ENCODE measurements at regions not wholly inside any gene's neighbourhood (a gene's known extent, or its start where the extent isn't known, plus 50 kb on each side); places are given as distances from the start of the nearest gene placed in this dataset.

DNA sequence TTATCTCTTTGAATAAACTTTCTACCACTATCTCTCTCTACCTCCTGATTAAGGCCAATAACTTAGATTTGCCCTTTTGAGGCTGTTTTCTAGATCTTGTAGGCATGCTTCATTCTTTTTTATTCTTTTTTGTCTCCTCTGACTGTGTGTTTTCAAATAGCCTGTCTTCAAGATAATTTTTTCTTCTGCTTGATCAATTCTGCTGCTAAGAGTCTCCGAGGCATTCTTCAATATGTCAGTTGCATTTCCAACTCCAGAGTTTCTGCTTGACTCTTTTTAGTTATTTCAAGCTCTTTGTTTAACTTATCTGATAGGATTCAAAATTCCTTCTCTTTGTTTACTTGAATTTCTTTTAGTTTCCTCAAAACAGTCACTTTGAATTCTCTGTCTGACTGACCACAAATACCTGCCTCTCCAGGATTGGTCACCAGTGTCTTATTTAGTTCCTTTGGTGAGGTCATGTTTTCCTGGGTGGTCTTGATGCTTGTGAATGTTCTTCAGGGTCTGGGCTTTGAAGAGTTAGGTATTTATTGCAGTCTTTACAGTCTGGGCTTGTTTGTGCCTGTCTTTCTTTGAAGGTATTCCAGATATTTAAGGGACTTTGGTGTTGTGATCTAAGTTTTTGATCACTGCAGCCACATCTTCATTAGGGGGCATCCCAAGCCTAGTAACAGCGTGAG, 197.3 kb upstream of the STK17B start (continued):
- TF ChIP-seq, protein P1, sequence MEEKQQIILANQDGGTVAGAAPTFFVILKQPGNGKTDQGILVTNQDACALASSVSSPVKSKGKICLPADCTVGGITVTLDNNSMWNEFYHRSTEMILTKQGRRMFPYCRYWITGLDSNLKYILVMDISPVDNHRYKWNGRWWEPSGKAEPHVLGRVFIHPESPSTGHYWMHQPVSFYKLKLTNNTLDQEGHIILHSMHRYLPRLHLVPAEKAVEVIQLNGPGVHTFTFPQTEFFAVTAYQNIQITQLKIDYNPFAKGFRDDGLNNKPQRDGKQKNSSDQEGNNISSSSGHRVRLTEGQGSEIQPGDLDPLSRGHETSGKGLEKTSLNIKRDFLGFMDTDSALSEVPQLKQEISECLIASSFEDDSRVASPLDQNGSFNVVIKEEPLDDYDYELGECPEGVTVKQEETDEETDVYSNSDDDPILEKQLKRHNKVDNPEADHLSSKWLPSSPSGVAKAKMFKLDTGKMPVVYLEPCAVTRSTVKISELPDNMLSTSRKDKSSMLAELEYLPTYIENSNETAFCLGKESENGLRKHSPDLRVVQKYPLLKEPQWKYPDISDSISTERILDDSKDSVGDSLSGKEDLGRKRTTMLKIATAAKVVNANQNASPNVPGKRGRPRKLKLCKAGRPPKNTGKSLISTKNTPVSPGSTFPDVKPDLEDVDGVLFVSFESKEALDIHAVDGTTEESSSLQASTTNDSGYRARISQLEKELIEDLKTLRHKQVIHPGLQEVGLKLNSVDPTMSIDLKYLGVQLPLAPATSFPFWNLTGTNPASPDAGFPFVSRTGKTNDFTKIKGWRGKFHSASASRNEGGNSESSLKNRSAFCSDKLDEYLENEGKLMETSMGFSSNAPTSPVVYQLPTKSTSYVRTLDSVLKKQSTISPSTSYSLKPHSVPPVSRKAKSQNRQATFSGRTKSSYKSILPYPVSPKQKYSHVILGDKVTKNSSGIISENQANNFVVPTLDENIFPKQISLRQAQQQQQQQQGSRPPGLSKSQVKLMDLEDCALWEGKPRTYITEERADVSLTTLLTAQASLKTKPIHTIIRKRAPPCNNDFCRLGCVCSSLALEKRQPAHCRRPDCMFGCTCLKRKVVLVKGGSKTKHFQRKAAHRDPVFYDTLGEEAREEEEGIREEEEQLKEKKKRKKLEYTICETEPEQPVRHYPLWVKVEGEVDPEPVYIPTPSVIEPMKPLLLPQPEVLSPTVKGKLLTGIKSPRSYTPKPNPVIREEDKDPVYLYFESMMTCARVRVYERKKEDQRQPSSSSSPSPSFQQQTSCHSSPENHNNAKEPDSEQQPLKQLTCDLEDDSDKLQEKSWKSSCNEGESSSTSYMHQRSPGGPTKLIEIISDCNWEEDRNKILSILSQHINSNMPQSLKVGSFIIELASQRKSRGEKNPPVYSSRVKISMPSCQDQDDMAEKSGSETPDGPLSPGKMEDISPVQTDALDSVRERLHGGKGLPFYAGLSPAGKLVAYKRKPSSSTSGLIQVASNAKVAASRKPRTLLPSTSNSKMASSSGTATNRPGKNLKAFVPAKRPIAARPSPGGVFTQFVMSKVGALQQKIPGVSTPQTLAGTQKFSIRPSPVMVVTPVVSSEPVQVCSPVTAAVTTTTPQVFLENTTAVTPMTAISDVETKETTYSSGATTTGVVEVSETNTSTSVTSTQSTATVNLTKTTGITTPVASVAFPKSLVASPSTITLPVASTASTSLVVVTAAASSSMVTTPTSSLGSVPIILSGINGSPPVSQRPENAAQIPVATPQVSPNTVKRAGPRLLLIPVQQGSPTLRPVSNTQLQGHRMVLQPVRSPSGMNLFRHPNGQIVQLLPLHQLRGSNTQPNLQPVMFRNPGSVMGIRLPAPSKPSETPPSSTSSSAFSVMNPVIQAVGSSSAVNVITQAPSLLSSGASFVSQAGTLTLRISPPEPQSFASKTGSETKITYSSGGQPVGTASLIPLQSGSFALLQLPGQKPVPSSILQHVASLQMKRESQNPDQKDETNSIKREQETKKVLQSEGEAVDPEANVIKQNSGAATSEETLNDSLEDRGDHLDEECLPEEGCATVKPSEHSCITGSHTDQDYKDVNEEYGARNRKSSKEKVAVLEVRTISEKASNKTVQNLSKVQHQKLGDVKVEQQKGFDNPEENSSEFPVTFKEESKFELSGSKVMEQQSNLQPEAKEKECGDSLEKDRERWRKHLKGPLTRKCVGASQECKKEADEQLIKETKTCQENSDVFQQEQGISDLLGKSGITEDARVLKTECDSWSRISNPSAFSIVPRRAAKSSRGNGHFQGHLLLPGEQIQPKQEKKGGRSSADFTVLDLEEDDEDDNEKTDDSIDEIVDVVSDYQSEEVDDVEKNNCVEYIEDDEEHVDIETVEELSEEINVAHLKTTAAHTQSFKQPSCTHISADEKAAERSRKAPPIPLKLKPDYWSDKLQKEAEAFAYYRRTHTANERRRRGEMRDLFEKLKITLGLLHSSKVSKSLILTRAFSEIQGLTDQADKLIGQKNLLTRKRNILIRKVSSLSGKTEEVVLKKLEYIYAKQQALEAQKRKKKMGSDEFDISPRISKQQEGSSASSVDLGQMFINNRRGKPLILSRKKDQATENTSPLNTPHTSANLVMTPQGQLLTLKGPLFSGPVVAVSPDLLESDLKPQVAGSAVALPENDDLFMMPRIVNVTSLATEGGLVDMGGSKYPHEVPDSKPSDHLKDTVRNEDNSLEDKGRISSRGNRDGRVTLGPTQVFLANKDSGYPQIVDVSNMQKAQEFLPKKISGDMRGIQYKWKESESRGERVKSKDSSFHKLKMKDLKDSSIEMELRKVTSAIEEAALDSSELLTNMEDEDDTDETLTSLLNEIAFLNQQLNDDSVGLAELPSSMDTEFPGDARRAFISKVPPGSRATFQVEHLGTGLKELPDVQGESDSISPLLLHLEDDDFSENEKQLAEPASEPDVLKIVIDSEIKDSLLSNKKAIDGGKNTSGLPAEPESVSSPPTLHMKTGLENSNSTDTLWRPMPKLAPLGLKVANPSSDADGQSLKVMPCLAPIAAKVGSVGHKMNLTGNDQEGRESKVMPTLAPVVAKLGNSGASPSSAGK (IDR thresholded peaks at IDR 0.05) = no peak
- no peak for TF ChIP-seq ZNF551 (CRISPR knock-in tag; IDR thresholded peaks at IDR 0.05)
- TF ChIP-seq DNMT1 (IDR thresholded peaks at IDR 0.05) = no peak
- TF ChIP-seq PHB (CRISPR knock-in tag; IDR thresholded peaks at IDR 0.05) = no peak
- no peak for TF ChIP-seq NFIX (CRISPR knock-in tag; IDR thresholded peaks at IDR 0.05; ENCODE audit: low read depth)
- TF ChIP-seq CBX3 (IDR thresholded peaks at IDR 0.05; ENCODE audit: borderline replicate concordance in 1 of 2, low read length in 2 of 2) = peak in 1 of 2 experiments; percentile 85; a peak in 2 of 3 replicates
